PC-3 (cell line): ENCODE measurements at regions not wholly inside any gene's neighbourhood (a gene's known extent, or its start where the extent isn't known, plus 50 kb on each side); places are given as distances from the start of the nearest gene placed in this dataset.

ENCODE experiments used
- ATAC-seq: fragments of 200-7000 bp; cut with Tn5 transposase; 2 replicates; pipeline ENCODE4 v1.9.1; 2020; ENCODE audit warnings: mild to moderate bottlenecking, moderate library complexity
- BruUV-seq: library from RNA; stranded (reverse); fragments of 400-500 nt; replicated peaks from 2 replicates; lab custom pipeline; 2021; lab: Mats Ljungman, UMichigan
- CTCF ChIA-PET: fragments of 300-600 bp; sonication (Branson Sonifier 250); formaldehyde crosslinking; loops from one replicate; lab custom pipeline; 2022; ENCODE audit warnings: antibody characterized with exemption; lab: Charles Lee
- POLR2A ChIA-PET: fragments of 300-600 bp; sonication (Branson Sonifier 250); formaldehyde crosslinking; loops from one replicate; lab custom pipeline; 2022; ENCODE audit warnings: antibody characterized with exemption; ENCODE audit not compliant: unreplicated experiment; lab: Charles Lee
- DNase-seq: peaks from one replicate; pipeline ENCODE4 v3.0.0-alpha.2; 2015
- H2AFZ ChIP-seq: fragments of 300-600 bp; sonication (generic); 2 replicates; pipeline ENCODE4 v1.6.0; 2016; ENCODE audit warnings: antibody characterized with exemption, low read length
- H3F3A ChIP-seq: fragments of 300-600 bp; sonication (generic); one replicate; pipeline ENCODE4 v1.6.0; 2017; ENCODE audit warnings: antibody characterized with exemption, low read length, control low read depth, mild to moderate bottlenecking; ENCODE audit not compliant: unreplicated experiment
- H3K27ac ChIP-seq: fragments of 300-600 bp; sonication (generic); 2 replicates; pipeline ENCODE4 v1.5.1; 2016; ENCODE audit warnings: mild to moderate bottlenecking, low read length
- H3K27me3 ChIP-seq: fragments of 300-600 bp; sonication (generic); 2 replicates; pipeline ENCODE4 v1.6.1; 2016; ENCODE audit warnings: low read length, mixed read lengths
- H3K36me3 ChIP-seq: fragments of 300-600 bp; sonication (generic); 2 replicates; pipeline ENCODE4 v1.6.1; 2016; ENCODE audit warnings: low read depth, mixed run types, low read length, mixed read lengths
- H3K4me1 ChIP-seq: fragments of 300-600 bp; sonication (generic); 2 replicates; pipeline ENCODE4 v1.5.1; 2016; ENCODE audit warnings: low read length; ENCODE audit not compliant: insufficient read depth
- H3K4me2 ChIP-seq: fragments of 300-600 bp; sonication (generic); 2 replicates; pipeline ENCODE4 v1.6.0; 2016; ENCODE audit warnings: low read length
- H3K4me3 ChIP-seq: fragments of 300-600 bp; sonication (generic); 2 replicates; pipeline ENCODE4 v1.5.1; 2016; ENCODE audit warnings: mild to moderate bottlenecking, low read length, mixed read lengths
- H3K79me2 ChIP-seq: fragments of 300-600 bp; sonication (generic); 2 replicates; pipeline ENCODE4 v1.6.1; 2017; ENCODE audit warnings: low read length, mixed read lengths
- H3K9ac ChIP-seq: fragments of 300-600 bp; sonication (generic); 2 replicates; pipeline ENCODE4 v1.6.0; 2016; ENCODE audit warnings: mild to moderate bottlenecking, low read length
- H3K9me2 ChIP-seq: fragments of 300-600 bp; sonication (generic); replicated peaks from 2 replicates; pipeline ENCODE4 v1.6.1; 2016; ENCODE audit warnings: mixed run types, low read length, mixed read lengths
- H3K9me3 ChIP-seq: fragments of 300-600 bp; sonication (generic); 2 replicates; pipeline ENCODE4 v1.6.1; 2016; ENCODE audit warnings: low read length, mixed read lengths
- H4K20me1 ChIP-seq: fragments of 300-600 bp; sonication (generic); 2 replicates; pipeline ENCODE4 v1.6.1; 2016; ENCODE audit warnings: low read length, mixed read lengths
- EZH2 ChIP-seq: fragments of 300-600 bp; sonication (generic); IDR thresholded peaks from one replicate; pipeline ENCODE4 v1.6.1; 2017; ENCODE audit warnings: antibody characterized with exemption, mild to moderate bottlenecking, low read length; ENCODE audit not compliant: unreplicated experiment
- EZH2phosphoT487 ChIP-seq: fragments of 300-600 bp; sonication (generic); IDR thresholded peaks from 2 replicates; pipeline ENCODE4 v1.6.1; 2018; ENCODE audit warnings: mild to moderate bottlenecking, antibody characterized with exemption, low read length, borderline replicate concordance
- intact Hi-C: fragments of 100-400 bp; cut with micrococcal nuclease; formaldehyde crosslinking; loops from 2 replicates; pipeline ENCODE4 v1.9.0; 2023
- TF ChIP-seq, protein P1 (sequence below): fragments of 300-600 bp; sonication (generic); conservative IDR thresholded peaks from 2 replicates; pipeline ENCODE4 v1.5.1; 2017; ENCODE audit warnings: antibody characterized with exemption, low read depth, mild to moderate bottlenecking, low read length

DNA sequence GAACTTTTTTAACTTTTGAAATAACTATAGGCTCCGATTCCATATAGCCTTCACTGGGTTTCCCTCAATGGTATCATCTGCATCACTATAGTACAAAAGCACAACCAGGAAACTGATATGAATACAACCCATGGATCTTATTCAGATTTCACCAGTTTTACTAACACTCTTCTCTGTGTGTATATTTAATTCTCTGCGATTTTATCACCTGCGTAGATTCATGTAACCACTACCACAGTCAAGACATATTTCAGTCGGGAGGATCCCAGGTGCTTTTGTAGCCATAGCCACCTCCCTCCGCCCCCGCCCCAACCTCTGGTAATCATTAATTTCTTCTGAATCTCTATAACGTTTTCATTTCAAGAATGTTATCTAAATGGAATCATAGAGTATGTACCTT, 82.8 kb upstream of the C7orf33 start:
- Histone ChIP-seq H3K27me3 (peaks cover 36% of the 10 kb centered on the region), H4K20me1 (no peaks in the 10 kb centered on the region), H3K4me3 (no peak overlapping the region), H3F3A (no peaks in the 10 kb centered on the region), H3K9ac (no peak overlapping the region), H3K9me2 (no peaks in the 10 kb centered on the region), H3K79me2 (no peaks in the 10 kb centered on the region), H3K27ac (no peak overlapping the region), H3K9me3 (no peaks in the 10 kb centered on the region), H3K4me2 (no peak overlapping the region), H3K36me3 (no peaks in the 10 kb centered on the region), H3K4me1 (no peaks in the 10 kb centered on the region), H2AFZ (no peak overlapping the region)
- intact Hi-C loops = no loop called here
- ChIA-PET CTCF (no interaction called here), POLR2A (no interaction called here)
- DNase-seq (no peak), ATAC-seq (no peak)
- BruUV-seq = no TSS peak
- TF ChIP-seq EZH2 (no peak), EZH2phosphoT487 (no peak)
- TF ChIP-seq, protein P1, sequence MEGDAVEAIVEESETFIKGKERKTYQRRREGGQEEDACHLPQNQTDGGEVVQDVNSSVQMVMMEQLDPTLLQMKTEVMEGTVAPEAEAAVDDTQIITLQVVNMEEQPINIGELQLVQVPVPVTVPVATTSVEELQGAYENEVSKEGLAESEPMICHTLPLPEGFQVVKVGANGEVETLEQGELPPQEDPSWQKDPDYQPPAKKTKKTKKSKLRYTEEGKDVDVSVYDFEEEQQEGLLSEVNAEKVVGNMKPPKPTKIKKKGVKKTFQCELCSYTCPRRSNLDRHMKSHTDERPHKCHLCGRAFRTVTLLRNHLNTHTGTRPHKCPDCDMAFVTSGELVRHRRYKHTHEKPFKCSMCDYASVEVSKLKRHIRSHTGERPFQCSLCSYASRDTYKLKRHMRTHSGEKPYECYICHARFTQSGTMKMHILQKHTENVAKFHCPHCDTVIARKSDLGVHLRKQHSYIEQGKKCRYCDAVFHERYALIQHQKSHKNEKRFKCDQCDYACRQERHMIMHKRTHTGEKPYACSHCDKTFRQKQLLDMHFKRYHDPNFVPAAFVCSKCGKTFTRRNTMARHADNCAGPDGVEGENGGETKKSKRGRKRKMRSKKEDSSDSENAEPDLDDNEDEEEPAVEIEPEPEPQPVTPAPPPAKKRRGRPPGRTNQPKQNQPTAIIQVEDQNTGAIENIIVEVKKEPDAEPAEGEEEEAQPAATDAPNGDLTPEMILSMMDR = no peak

GRCh38 chr7:148514236-148514635, 76.3 kb upstream of the C7orf33 start:
- Histone ChIP-seq H3K9me3 (no peaks in the 10 kb centered on the region), H3K27ac (no peak overlapping the region), H3K9me2 (no peaks in the 10 kb centered on the region), H3K4me1 (no peaks in the 10 kb centered on the region), H4K20me1 (no peaks in the 10 kb centered on the region), H2AFZ (no peak overlapping the region), H3K9ac (no peak overlapping the region), H3K4me2 (no peak overlapping the region), H3K36me3 (no peaks in the 10 kb centered on the region), H3K27me3 (peaks cover 40% of the 10 kb centered on the region), H3K79me2 (no peaks in the 10 kb centered on the region), H3F3A (no peaks in the 10 kb centered on the region), H3K4me3 (no peak overlapping the region)
- no peak for TF ChIP-seq EZH2phosphoT487
- TF ChIP-seq, protein P1 = no peak
- no peak for TF ChIP-seq EZH2
- no TSS peak for BruUV-seq
- ChIA-PET CTCF (no interaction called here), POLR2A (no interaction called here)
- DNase-seq (no peak), ATAC-seq (no peak)
- intact Hi-C loops = no loop called here

DNA sequence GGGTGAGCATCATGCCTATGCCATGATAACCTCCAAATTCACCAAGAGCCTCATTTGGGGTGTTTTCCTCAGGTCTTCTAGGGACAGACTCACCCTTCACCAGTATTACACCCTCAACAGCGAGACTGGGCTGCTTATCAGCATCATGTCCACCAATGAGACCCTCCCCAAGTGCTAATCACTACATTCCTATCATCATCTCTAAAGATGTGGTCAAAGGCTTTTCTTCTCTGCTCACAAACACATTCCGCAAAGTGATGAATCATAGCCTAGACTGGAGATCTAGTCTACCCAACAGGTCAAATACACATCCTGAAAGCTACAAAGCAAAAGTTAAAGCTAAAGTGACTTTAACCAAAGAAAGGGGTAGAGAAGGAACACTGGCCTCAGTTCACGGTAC, 75.3 kb upstream of the C7orf33 start:
- Histone ChIP-seq H3K27me3 (peaks cover 40% of the 10 kb centered on the region), H3K4me1 (no peaks in the 10 kb centered on the region), H3K27ac (no peak overlapping the region), H4K20me1 (no peaks in the 10 kb centered on the region), H3K79me2 (no peaks in the 10 kb centered on the region), H3F3A (no peaks in the 10 kb centered on the region), H3K9ac (no peak overlapping the region), H3K36me3 (no peaks in the 10 kb centered on the region), H2AFZ (no peak overlapping the region), H3K9me3 (no peaks in the 10 kb centered on the region), H3K9me2 (no peaks in the 10 kb centered on the region), H3K4me2 (no peak overlapping the region), H3K4me3 (no peak overlapping the region)
- POLR2A ChIA-PET = interaction anchor here (0.6 kb wide), 1 partner anchor 1718 kb away, joined by 3 read pairs; no protein-coding TSS in a partner anchor
- no TSS peak for BruUV-seq
- no peak for DNase-seq
- no peak for ATAC-seq
- CTCF ChIA-PET = no interaction called here
- TF ChIP-seq EZH2phosphoT487 (no peak), EZH2 (no peak)
- TF ChIP-seq, protein P1 = no peak
- intact Hi-C loops = no loop called here
